Activated CD4-positive, alpha-beta T cell treated with anti-CD3 and anti-CD28 coated beads, Interleukin-2, amount 50 U/mL, for 48 hours (primary cell): ENCODE measurements at regions not wholly inside any gene's neighbourhood (a gene's known extent, or its start where the extent isn't known, plus 50 kb on each side); places are given as distances from the start of the nearest gene placed in this dataset.
"Not testable (repeated sequence)": the region's sequence is repeated elsewhere in the genome, so short reads cannot be mapped to it uniquely, and the experiment has no call there.

Experiments
- DNase-seq, 2 experiments: peaks; one replicate each; pipeline ENCODE4 v3.0.0-alpha.2; 2020

- DNase-seq: no peak
Observed at GRCh38 chr18:22044474-22045220, 124.7 kb upstream of the GATA6 start.

GRCh38 chr18:22045221-22045918, 124.0 kb upstream of the GATA6 start:
- no peak for DNase-seq

- no peak for DNase-seq
Observed at GRCh38 chr18:22046473-22046872, 122.9 kb upstream of the GATA6 start.

- no peak for DNase-seq
Observed at GRCh38 chr18:22047485-22047884, 121.9 kb upstream of the GATA6 start.

GRCh38 chr18:22048221-22048620, 121.2 kb upstream of the GATA6 start:
- DNase-seq: no peak

GRCh38 chr18:22048932-22049615, 120.3 kb upstream of the GATA6 start:
- DNase-seq: no peak

- no peak for DNase-seq
Observed at GRCh38 chr18:22052405-22053105, 116.8 kb upstream of the GATA6 start.

- no peak for DNase-seq
Observed at GRCh38 chr18:22055466-22056238, 113.7 kb upstream of the GATA6 start.

GRCh38 chr18:22056950-22057349, 112.4 kb upstream of the GATA6 start:
- no peak for DNase-seq

GRCh38 chr18:22057908-22058527, 111.4 kb upstream of the GATA6 start:
- DNase-seq: no peak

GRCh38 chr18:22060361-22060760, 109.0 kb upstream of the GATA6 start:
- DNase-seq: no peak

- no peak for DNase-seq
Observed at GRCh38 chr18:22063102-22063501, 106.3 kb upstream of the GATA6 start.

- no peak for DNase-seq
Observed at GRCh38 chr18:22063672-22064071, 105.7 kb upstream of the GATA6 start.

- no peak for DNase-seq
Observed at GRCh38 chr18:22064581-22064980, 104.8 kb upstream of the GATA6 start.

- DNase-seq: no peak
Observed at GRCh38 chr18:22065311-22065710, 104.1 kb upstream of the GATA6 start.

- DNase-seq: no peak
Observed at GRCh38 chr18:22066083-22066485, 103.3 kb upstream of the GATA6 start.

- no peak for DNase-seq
Observed at GRCh38 chr18:22067109-22067508, 102.3 kb upstream of the GATA6 start.

- DNase-seq: no peak
Observed at GRCh38 chr18:22067682-22068081, 101.7 kb upstream of the GATA6 start.

- not testable (repeated sequence) for DNase-seq
Observed at GRCh38 chr18:22068784-22069183, 100.6 kb upstream of the GATA6 start.

- DNase-seq: no peak
Observed at GRCh38 chr18:22069916-22070315, 99.5 kb upstream of the GATA6 start.

- no peak for DNase-seq
Observed at GRCh38 chr18:22073411-22073810, 96.0 kb upstream of the GATA6 start.
